B cell (primary cell): ENCODE measurements at regions not wholly inside any gene's neighbourhood (a gene's known extent, or its start where the extent isn't known, plus 50 kb on each side); places are given as distances from the start of the nearest gene placed in this dataset.

Experiments used
- ATAC-seq: fragments of 200-7000 bp; cut with Tn5 transposase; one replicate; pipeline ENCODE4 v1.10.0; 2021; ENCODE audit warnings: low read depth, mild to moderate bottlenecking, moderate number of reproducible peaks, moderate library complexity
- CTCF ChIA-PET: fragments of 350-600 bp; sonication (Branson Sonifier 250); formaldehyde crosslinking; loops from one replicate; lab custom pipeline; 2021; ENCODE audit warnings: antibody characterized with exemption, inconsistent platforms; lab: Charles Lee
- POLR2A ChIA-PET: fragments of 350-600 bp; sonication (Branson Sonifier 250); formaldehyde crosslinking; loops from one replicate; lab custom pipeline; 2021; ENCODE audit warnings: antibody characterized with exemption; lab: Charles Lee
- DNase-seq: peaks from one replicate; pipeline ENCODE4 v3.0.0; 2013
- H2AFZ ChIP-seq: 2 replicates; pipeline ENCODE4 v1.6.1; 2012; ENCODE audit warnings: mild to moderate bottlenecking, low read depth, low read length; ENCODE audit not compliant: insufficient read depth, poor library complexity, severe bottlenecking
- H3K27ac ChIP-seq, 2 donors: 1 replicate in 1 of 2; 2 replicates in 1 of 2; pipeline ENCODE4 v1.5.1; 2012 to 2013; ENCODE audit warnings: low read length in 2 of 2, mild to moderate bottlenecking in 2 of 2, moderate library complexity in 1 of 2
- H3K27me3 ChIP-seq, 4 experiments: fragments of 200-600 bp in 1 of 4; sonication (generic) in 1 of 4; replicated peaks in 1 of 4; 1 replicate in 2 of 4; 2 replicates in 2 of 4; pipeline versions ENCODE4 v1.6.1 to v1.7.0; 2013 to 2016; ENCODE audit warnings: low read length in 3 of 4, mild to moderate bottlenecking in 2 of 4, mixed read lengths in 1 of 4, moderate library complexity in 1 of 4; ENCODE audit not compliant: insufficient read depth in 4 of 4, control insufficient read depth in 3 of 4; ENCODE audit errors: control extremely low read depth in 1 of 4
- H3K36me3 ChIP-seq, 2 experiments: replicated peaks in 1 of 2; 1 replicate in 1 of 2; 2 replicates in 1 of 2; pipeline versions ENCODE4 v1.6.1 to v1.7.1; 2013; ENCODE audit warnings: low read length in 1 of 2; ENCODE audit not compliant: insufficient read depth in 2 of 2, control insufficient read depth in 1 of 2; ENCODE audit errors: control extremely low read depth in 1 of 2, extremely low read depth in 1 of 2
- H3K4me1 ChIP-seq, 2 donors: fragments of 200-600 bp in 1 of 2; sonication (generic) in 1 of 2; 1 replicate in 1 of 2; 2 replicates in 1 of 2; pipeline versions ENCODE4 v1.5.1 to v1.6.1; 2013 to 2017; ENCODE audit warnings: low read length in 2 of 2; ENCODE audit not compliant: control insufficient read depth in 2 of 2, insufficient read depth in 2 of 2
- H3K4me2 ChIP-seq: replicated peaks from 2 replicates; pipeline ENCODE3; 2012; ENCODE audit warnings: mild to moderate bottlenecking, low read depth, low read length; ENCODE audit not compliant: poor library complexity, severe bottlenecking
- H3K4me3 ChIP-seq, 5 experiments: fragments of 200-600 bp in 1 of 5; sonication (generic) in 1 of 5; 1 replicate in 3 of 5; 2 replicates in 2 of 5; pipeline versions ENCODE4 v1.5.1 to v1.7.0; 2011 to 2016; ENCODE audit warnings: low read length in 4 of 5, mild to moderate bottlenecking in 4 of 5, low read depth in 2 of 5, control low read depth in 1 of 5, moderate library complexity in 1 of 5; ENCODE audit not compliant: insufficient read depth in 1 of 5; ENCODE audit errors: control extremely low read depth in 1 of 5, extremely low read depth in 1 of 5
- H3K79me2 ChIP-seq: fragments of 200-600 bp; sonication (generic); one replicate; pipeline ENCODE4 v1.6.0; 2016; ENCODE audit warnings: low read length; ENCODE audit not compliant: control insufficient read depth, insufficient read depth
- H3K9ac ChIP-seq: fragments of 200-600 bp; sonication (generic); 2 replicates; pipeline ENCODE4 v1.6.1; 2017; ENCODE audit warnings: mild to moderate bottlenecking, low read length, moderate library complexity
- H3K9me3 ChIP-seq, 3 donors: one replicate each; pipeline versions ENCODE4 v1.6.1 to v1.7.1; 2013; ENCODE audit warnings: low read length in 2 of 3; ENCODE audit not compliant: control insufficient read depth in 2 of 3, insufficient read depth in 1 of 3; ENCODE audit errors: control extremely low read depth in 1 of 3
- H4K20me1 ChIP-seq: 2 replicates; pipeline ENCODE4 v1.6.0; 2012; ENCODE audit warnings: mild to moderate bottlenecking, low read length; ENCODE audit not compliant: insufficient read depth, control insufficient read depth, poor library complexity, severe bottlenecking
- H3K27ac Mint-ChIP-seq: one replicate; pipeline ENCODE4 v1.8.0; 2021; ENCODE audit warnings: mixed read lengths
- H3K27me3 Mint-ChIP-seq: one replicate; pipeline ENCODE4 v1.8.0; 2021; ENCODE audit warnings: mixed read lengths
- H3K4me1 Mint-ChIP-seq: one replicate; pipeline ENCODE4 v1.8.0; 2021; ENCODE audit warnings: mixed read lengths
- H3K4me3 Mint-ChIP-seq: one replicate; pipeline ENCODE4 v1.8.0; 2021; ENCODE audit warnings: mixed read lengths
- H3K9me3 Mint-ChIP-seq: one replicate; pipeline ENCODE4 v1.8.0; 2022; ENCODE audit warnings: mixed read lengths; ENCODE audit not compliant: insufficient read depth
- CTCF ChIP-seq: fragments of 200-600 bp; IDR thresholded peaks from one replicate; pipeline ENCODE4 v1.8.0; 2022; ENCODE audit warnings: antibody characterized with exemption, mild to moderate bottlenecking
- EZH2 ChIP-seq: IDR thresholded peaks from 2 replicates; pipeline ENCODE4 v1.6.1; 2012; ENCODE audit warnings: borderline replicate concordance, low read depth, mild to moderate bottlenecking, moderate library complexity, low read length; ENCODE audit not compliant: insufficient read depth, poor library complexity, severe bottlenecking
- WGBS: methylation state at CpG from one replicate; pipeline ENCODE4 v1.1.5; 2013; ENCODE audit warnings: missing lambda C conversion rate; ENCODE audit not compliant: insufficient coverage; 5-methylcytosine and 5-hydroxymethylcytosine counted together
- intact Hi-C: fragments of 100-400 bp; cut with micrococcal nuclease; formaldehyde crosslinking; loops from one replicate; pipeline ENCODE4 v1.10.0; 2022

- H3K9me3 Mint-ChIP-seq, result no peaks in the 10 kb centered on the region
- no peak for TF ChIP-seq CTCF
- no peak for TF ChIP-seq EZH2
- H3K4me3 ChIP-seq, result no peak overlapping the region
- H3K4me1 ChIP-seq, result no peaks in the 10 kb centered on the region
- DNase-seq (no peak), ATAC-seq (no peak)
- ChIA-PET CTCF (no interaction called here), POLR2A (no interaction called here)
- no peaks in the 10 kb centered on the region for H3K79me2 ChIP-seq
- H3K27ac Mint-ChIP-seq, result no peak overlapping the region
- no peak overlapping the region for H3K9ac ChIP-seq
- H3K9me3 ChIP-seq, result no peaks in the 10 kb centered on the region
- no peak overlapping the region for H3K4me3 Mint-ChIP-seq
- H3K4me1 Mint-ChIP-seq, result no peaks in the 10 kb centered on the region
- H3K27ac ChIP-seq, result no peak overlapping the region
- H3K4me2 ChIP-seq, result no peak overlapping the region
- no peaks in the 10 kb centered on the region for H3K27me3 ChIP-seq
- H3K36me3 ChIP-seq, result no peaks in the 10 kb centered on the region
- H2AFZ ChIP-seq, result no peak overlapping the region
- intact Hi-C loops, result no loop called here
- 83% methylated on average over 1 of the region's 1 CpG for WGBS
- peaks cover 4% of the 10 kb centered on the region for H3K27me3 Mint-ChIP-seq
- no peaks in the 10 kb centered on the region for H4K20me1 ChIP-seq
Observed at GRCh38 chr10:43752682-43753081, 104.0 kb upstream of the ZNF32 start.

- H3K4me1 ChIP-seq, result no peaks in the 10 kb centered on the region
- Mint-ChIP-seq H3K4me1 (no peaks in the 10 kb centered on the region), H3K9me3 (no peaks in the 10 kb centered on the region), H3K27ac (no peak overlapping the region), H3K4me3 (no peak overlapping the region), H3K27me3 (peaks cover 8% of the 10 kb centered on the region)
- CTCF ChIA-PET, result no interaction called here
- WGBS, result 98% methylated on average over 5 of the region's 5 CpGs
- H4K20me1 ChIP-seq, result no peaks in the 10 kb centered on the region
- H2AFZ ChIP-seq, result no peak overlapping the region
- TF ChIP-seq EZH2, result no peak
- no peak for TF ChIP-seq CTCF
- ATAC-seq (no peak), DNase-seq (no peak)
- H3K4me2 ChIP-seq, result no peak overlapping the region
- no peak overlapping the region for H3K9ac ChIP-seq
- no peaks in the 10 kb centered on the region for H3K79me2 ChIP-seq
- no peak overlapping the region for H3K27ac ChIP-seq
- no peaks in the 10 kb centered on the region for H3K27me3 ChIP-seq
- no peak overlapping the region for H3K4me3 ChIP-seq
- H3K9me3 ChIP-seq, result no peaks in the 10 kb centered on the region
- no peaks in the 10 kb centered on the region for H3K36me3 ChIP-seq
- POLR2A ChIA-PET, result no interaction called here
- intact Hi-C loops, result no loop called here
Observed at GRCh38 chr10:43751646-43752045, 103.0 kb upstream of the ZNF32 start.
